Esophagus muscularis mucosa (tissue), 4 donors: ENCODE measurements at regions not wholly inside any gene's neighbourhood (a gene's known extent, or its start where the extent isn't known, plus 50 kb on each side); places are given as distances from the start of the nearest gene placed in this dataset.

Experiments used
- CTCF ChIP-seq, 3 experiments: fragments of 200-600 bp in 2 of 3; fragments of 450-650 bp in 1 of 3; sonication (generic) in 2 of 3; IDR thresholded peaks; one replicate each; pipeline ENCODE4 v1.5.1; 2017 to 2019; ENCODE audit warnings: antibody characterized with exemption in 3 of 3, mild to moderate bottlenecking in 2 of 3, moderate library complexity in 1 of 3
- EP300 ChIP-seq: sonication (generic); formaldehyde crosslinking; IDR thresholded peaks from one replicate; pipeline ENCODE4 v1.6.1; 2017; ENCODE audit warnings: antibody characterized with exemption
- POLR2A ChIP-seq: fragments of 450-650 bp; IDR thresholded peaks from one replicate; pipeline ENCODE4 v1.6.1; 2017; ENCODE audit warnings: antibody characterized with exemption, moderate library complexity, mild to moderate bottlenecking, low read depth

GRCh38 chr2:65671670-65672242, 239.4 kb upstream of the SPRED2 start:
- TF ChIP-seq CTCF (IDR thresholded peaks at IDR 0.05): no peak
- TF ChIP-seq POLR2A: no peak
- TF ChIP-seq EP300: no peak
